Amniotic stem cell (primary cell): ENCODE measurements at regions not wholly inside any gene's neighbourhood (a gene's known extent, or its start where the extent isn't known, plus 50 kb on each side); places are given as distances from the start of the nearest gene placed in this dataset.
"Not testable (repeated sequence)": the region's sequence is repeated elsewhere in the genome, so short reads cannot be mapped to it uniquely, and the experiment has no call there.

ENCODE experiments used
- DNase-seq: peaks from one replicate; lab custom pipeline; 2025; lab: John Stamatoyannopoulos, UW

DNA sequence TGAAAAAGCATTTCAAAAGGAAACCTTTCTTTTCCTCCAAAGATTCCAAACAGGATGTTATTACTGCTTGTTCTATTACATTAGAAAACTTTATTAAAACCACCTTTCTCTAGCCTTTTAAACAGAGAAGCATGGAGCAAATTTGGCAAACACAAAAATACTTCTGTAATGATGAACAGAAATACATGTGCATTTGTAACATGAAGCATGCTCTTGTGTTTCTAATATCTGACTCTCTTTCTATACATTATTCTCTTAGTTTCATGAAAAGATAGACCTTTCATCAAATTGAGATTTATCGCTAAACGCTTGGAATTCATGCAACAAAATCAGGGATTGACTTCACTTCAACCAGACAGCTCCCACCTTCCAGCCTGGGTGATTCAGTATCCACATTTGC lies 152.8 kb upstream of the IRS2 start:
- no peak for DNase-seq

- peak; percentile 19 for DNase-seq
These were observed 152.0 kb upstream of the IRS2 start for GRCh38 chr13:109938255-109938936.

GRCh38 chr13:109934520-109934919 lies 148.1 kb upstream of the IRS2 start:
- DNase-seq, result not testable (repeated sequence)

DNA sequence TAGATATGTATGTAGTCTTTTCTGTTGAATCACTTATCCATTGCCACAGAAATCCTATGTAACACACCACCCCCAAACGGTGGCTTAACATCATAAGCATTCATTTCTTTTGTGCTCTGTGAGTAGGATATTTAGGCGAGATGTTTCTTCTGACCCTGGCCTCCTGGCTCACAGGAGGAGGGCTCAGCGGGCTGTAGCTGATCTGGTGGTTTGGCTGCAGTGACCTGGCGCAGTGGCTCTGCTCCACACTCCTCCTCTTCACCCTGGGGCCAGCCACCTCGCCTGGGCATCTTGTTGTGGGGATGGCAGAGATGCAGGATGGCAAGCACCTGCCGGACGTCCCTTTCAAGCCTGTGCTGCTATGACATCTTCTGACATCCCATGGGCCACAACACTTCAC lies 147.1 kb upstream of the IRS2 start:
- no peak for DNase-seq

DNA sequence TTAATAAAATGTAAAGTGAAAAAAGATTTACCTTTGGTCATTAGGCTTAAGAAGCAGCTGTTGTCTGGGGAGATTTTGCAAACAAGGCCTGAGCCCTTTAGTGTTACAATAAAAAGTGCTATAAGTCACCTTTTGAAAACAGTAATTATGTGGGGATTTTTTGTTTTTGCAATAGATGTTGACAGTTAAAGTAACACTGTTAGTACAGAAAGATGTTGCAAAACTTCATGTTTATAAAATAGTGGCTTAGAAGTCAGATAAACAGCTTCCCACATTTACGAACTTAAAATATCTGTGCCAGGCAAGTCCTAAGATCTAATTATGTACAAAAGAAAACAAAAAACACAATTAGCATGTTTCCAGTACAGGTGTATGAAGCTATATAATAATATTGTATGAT lies 138.0 kb upstream of the IRS2 start:
- DNase-seq, result no peak

GRCh38 chr13:109922518-109922917 lies 136.1 kb upstream of the IRS2 start:
- no peak for DNase-seq

- no peak for DNase-seq
These were observed 133.5 kb upstream of the IRS2 start for GRCh38 chr13:109919715-109920375.

- no peak for DNase-seq
These were observed 131.9 kb upstream of the IRS2 start for GRCh38 chr13:109918179-109918711.

GRCh38 chr13:109917422-109917821 lies 131.0 kb upstream of the IRS2 start:
- DNase-seq, result no peak

DNA sequence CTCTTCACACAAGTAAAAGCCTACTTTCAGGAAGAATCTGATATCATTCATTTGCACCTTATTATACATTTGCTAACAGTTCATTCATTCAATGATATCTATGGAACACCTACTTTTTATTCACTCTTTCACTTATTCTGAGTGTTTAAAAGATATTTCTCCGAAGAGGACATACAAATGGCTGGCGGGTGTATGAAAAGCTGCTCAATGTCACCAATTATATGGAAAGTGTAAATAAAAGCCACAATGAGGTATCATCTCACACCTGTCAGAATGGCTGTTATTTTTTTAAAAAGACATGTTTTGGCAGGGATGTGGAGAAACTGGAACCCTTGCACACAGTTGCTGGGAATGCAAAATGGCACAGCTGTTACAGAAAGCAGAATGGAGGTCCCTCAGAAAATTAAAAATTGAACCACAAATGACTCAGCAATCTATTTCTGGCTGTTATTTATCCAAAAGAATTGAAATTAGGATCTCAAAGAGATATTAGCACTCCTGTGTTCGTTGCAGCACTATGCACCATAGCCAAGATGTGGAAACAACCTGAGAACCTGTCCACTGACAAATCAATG lies 127.6 kb upstream of the IRS2 start:
- DNase-seq, result no peak

- no peak for DNase-seq
These were observed 126.8 kb upstream of the IRS2 start for GRCh38 chr13:109913186-109913585.

DNA sequence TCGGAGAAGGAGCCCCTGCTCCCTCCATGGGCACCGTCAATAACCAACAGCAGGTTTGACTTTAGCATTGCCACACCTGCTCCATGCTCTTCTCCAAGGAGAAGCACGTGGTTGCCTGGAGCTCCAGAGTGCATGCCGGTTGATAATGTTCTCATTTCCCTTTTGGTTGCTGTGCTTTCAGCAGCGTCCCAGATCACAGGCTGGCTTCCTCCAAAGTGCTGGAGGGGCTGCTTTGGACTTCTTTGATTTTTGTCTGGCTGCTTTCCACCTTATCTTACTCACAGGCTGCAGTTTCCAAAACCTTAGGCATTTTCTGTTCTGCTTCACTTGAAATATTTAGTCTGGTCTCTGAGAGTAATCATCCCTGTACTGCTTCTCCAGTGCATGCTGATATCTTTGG lies 123.8 kb upstream of the IRS2 start:
- DNase-seq, result no peak

GRCh38 chr13:109906976-109907375 lies 120.6 kb upstream of the IRS2 start:
- no peak for DNase-seq

DNA sequence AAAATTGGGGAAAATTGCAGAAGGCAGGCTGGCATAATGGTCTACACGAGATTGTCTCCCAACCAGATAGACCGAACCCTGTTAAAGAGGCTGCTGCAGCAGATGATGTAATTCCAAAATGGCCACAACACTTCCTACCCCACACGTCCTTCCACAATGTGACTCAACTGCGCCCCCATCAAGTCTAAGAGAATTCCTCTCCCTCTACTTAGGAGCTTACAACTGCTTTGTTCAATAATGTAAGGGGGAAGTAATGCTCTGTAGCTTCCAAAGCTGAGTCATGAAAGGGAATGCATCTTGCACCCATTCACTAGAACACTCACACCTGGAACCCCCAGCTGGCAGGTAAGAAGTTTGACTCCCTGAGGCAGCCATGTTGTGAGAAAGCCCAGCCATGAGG lies 117.8 kb upstream of the IRS2 start:
- DNase-seq, result no peak

DNA sequence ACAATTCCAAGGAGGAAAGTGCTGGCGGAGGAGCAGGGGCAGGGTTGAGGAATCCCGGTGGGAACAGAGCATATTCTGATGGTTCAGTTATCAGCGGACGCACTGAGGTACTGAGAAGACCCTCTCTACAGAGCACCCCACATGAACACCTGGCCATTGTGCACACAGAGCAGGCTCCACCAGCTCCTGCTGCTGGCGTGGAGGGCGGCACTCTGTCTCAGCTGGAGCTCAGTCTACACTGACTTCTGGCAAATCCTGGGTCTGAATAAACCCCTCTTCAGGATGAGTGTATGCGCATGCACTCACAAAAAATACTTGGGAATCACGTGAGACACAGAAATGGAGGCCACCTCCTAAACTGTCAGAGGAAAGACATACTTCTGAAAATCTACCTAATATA lies 114.4 kb upstream of the IRS2 start:
- no peak for DNase-seq

DNA sequence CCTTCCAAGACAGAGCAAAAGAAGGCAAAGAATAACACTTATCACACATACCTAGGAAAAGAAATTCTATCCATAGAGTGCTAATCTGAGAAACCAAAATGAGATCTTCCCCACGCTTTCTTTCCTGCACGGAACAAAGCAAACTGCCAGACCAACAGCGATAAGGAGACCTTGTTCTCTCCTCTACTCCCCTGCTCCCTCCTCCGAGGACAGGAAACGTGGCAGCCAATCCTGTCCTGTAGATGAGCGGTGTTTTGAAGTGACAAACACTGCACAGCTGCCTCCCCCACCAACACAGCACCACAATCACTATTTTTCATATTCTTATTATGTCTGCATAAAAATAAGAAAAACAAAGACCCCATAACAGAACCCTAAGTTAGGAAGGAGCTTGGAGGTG lies 113.9 kb upstream of the IRS2 start:
- no peak for DNase-seq

DNA sequence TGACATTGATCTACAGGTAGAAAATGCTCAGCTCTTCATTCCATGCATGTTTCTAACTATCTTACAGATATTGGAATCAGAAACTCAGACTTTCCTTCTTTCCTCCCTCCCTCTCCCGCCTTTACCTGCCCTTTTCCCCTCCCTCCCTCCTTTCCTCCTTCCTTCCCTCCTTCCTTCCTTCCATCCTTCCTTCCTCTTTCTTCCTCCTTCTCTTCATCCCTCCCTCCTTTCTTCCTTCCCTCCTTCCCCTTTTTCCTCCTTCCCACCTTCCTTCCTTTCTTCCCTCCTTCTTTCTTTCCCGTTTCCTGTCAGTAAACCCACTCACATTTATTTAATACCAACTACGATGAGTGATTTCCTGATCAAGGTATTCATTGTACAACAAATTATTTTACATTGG lies 113.4 kb upstream of the IRS2 start:
- DNase-seq, result no peak

- DNase-seq, result no peak
These were observed 112.9 kb upstream of the IRS2 start for GRCh38 chr13:109899316-109899715.

DNA sequence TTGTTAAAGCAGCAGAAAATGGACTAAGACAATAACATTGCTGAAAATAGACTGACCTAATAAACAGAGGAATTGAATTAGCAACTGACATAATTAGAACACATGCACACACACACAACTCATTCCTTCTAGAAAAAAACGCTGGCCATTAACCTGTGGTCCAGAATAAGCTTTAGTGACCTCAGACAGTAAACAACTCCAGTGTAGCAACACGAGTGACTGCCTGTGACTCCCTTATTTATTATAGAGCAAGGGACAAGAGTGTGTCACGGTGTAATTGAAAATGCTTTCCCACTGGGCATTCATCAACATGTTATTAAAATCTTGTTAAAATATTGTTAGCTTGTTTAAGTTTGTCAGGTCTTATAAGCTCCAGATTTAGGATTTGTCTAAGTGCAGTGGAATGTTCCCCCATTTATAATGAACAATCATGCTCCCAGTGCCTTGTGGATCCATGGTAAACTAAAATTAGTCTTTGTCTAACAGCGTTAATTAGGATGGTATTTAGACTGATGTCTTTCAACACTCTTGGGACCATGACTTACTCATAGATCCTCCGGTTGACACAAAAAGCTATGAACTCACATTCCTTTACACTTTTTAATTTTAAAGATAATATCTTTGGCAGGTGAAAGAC lies 111.7 kb upstream of the IRS2 start:
- DNase-seq, result no peak

- no peak for DNase-seq
These were observed 105.7 kb upstream of the IRS2 start for GRCh38 chr13:109892101-109892500.

DNA sequence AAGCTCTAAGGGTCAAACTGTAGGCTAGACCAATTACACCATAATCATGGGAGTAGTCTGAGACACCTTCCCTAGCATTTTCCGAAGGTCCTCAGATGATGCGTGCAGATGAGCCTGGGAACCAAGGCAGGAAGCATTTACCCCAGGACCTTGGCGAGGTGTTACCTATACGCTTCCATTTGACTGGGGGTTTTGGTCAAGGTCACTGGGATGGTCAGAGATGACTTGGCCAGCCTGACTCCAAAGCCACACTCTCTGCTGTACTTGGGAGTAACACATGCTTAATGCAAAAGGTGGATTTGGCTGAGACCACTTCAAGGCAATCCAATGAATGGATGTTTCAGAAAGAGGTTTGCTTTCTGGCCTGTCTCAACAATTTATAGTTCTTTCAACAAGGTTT lies 98.9 kb upstream of the IRS2 start:
- no peak for DNase-seq

- no peak for DNase-seq
These were observed 98.1 kb upstream of the IRS2 start for GRCh38 chr13:109884462-109884861.
